PC-9 (cell line): ENCODE measurements at regions not wholly inside any gene's neighbourhood (a gene's known extent, or its start where the extent isn't known, plus 50 kb on each side); places are given as distances from the start of the nearest gene placed in this dataset.
A peak's percentile ranks its signal among the peaks of the same experiment; 100 is the strongest.

ENCODE experiments used
- BruUV-seq: library from RNA; stranded (reverse); fragments of 400-500 nt; replicated peaks from 2 replicates; lab custom pipeline; 2021; lab: Mats Ljungman, UMichigan
- CTCF ChIA-PET: fragments of 300-600 bp; sonication (Branson Sonifier 250); formaldehyde crosslinking; loops from one replicate; lab custom pipeline; 2022; ENCODE audit warnings: antibody characterized with exemption; lab: Charles Lee
- POLR2A ChIA-PET: fragments of 300-600 bp; sonication (Branson Sonifier 250); formaldehyde crosslinking; loops from one replicate; lab custom pipeline; 2022; ENCODE audit warnings: antibody characterized with exemption; ENCODE audit not compliant: unreplicated experiment; lab: Charles Lee
- DNase-seq, 2 experiments: peaks; one replicate each; pipeline versions ENCODE4 v3.0.0 to v3.0.0-alpha.2; 2015 to 2022; ENCODE audit warnings: mixed read lengths in 1 of 2
- H2AFZ ChIP-seq: fragments of 200-600 bp; sonication (generic); 2 replicates; pipeline ENCODE4 v1.8.1; 2017; ENCODE audit warnings: antibody characterized with exemption
- H3F3A ChIP-seq: fragments of 200-600 bp; sonication (generic); 2 replicates; pipeline ENCODE4 v1.8.1; 2017; ENCODE audit warnings: antibody characterized with exemption, mild to moderate bottlenecking, low read depth; ENCODE audit not compliant: insufficient read depth
- H3K27ac ChIP-seq: fragments of 200-600 bp; sonication (generic); 2 replicates; pipeline ENCODE4 v1.6.1; 2016; ENCODE audit warnings: mixed run types
- H3K27me3 ChIP-seq: fragments of 200-600 bp; sonication (generic); 2 replicates; pipeline ENCODE4 v1.6.1; 2016; ENCODE audit warnings: low read depth, mixed run types; ENCODE audit not compliant: insufficient read depth
- H3K36me3 ChIP-seq: fragments of 200-600 bp; sonication (generic); 2 replicates; pipeline ENCODE4 v1.6.1; 2016; ENCODE audit warnings: low read depth, mixed run types
- H3K4me1 ChIP-seq: fragments of 200-600 bp; sonication (generic); replicated peaks from 2 replicates; pipeline ENCODE4 v1.6.1; 2016; ENCODE audit warnings: mixed run types; ENCODE audit not compliant: insufficient read depth
- H3K4me2 ChIP-seq: fragments of 200-600 bp; sonication (generic); 2 replicates; pipeline ENCODE4 v1.6.1; 2017; ENCODE audit warnings: mixed run types
- H3K4me3 ChIP-seq: fragments of 200-600 bp; sonication (generic); 2 replicates; pipeline ENCODE4 v1.6.1; 2016; ENCODE audit warnings: mixed run types
- H3K79me2 ChIP-seq: fragments of 200-600 bp; sonication (generic); 2 replicates; pipeline ENCODE4 v1.6.1; 2017; ENCODE audit warnings: low read depth, mixed run types
- H3K9me2 ChIP-seq: fragments of 200-600 bp; sonication (generic); 2 replicates; pipeline ENCODE4 v1.8.1; 2017; ENCODE audit warnings: mild to moderate bottlenecking; ENCODE audit not compliant: insufficient read depth
- H3K9me3 ChIP-seq: fragments of 200-600 bp; sonication (generic); 2 replicates; pipeline ENCODE4 v1.8.1; 2016; ENCODE audit warnings: low read depth; ENCODE audit not compliant: insufficient read depth
- H4K20me1 ChIP-seq: fragments of 200-600 bp; sonication (generic); 2 replicates; pipeline ENCODE4 v1.8.1; 2017; ENCODE audit not compliant: insufficient read depth
- CTCF ChIP-seq: fragments of 200-600 bp; sonication (generic); conservative IDR thresholded peaks from 2 replicates; pipeline ENCODE4 v1.6.1; 2017; ENCODE audit warnings: mixed run types, antibody characterized with exemption, mild to moderate bottlenecking, moderate library complexity
- EZH2 ChIP-seq: fragments of 200-600 bp; sonication (generic); IDR thresholded peaks from 2 replicates; pipeline ENCODE4 v1.8.0; 2017; ENCODE audit warnings: antibody characterized with exemption, low read depth
- intact Hi-C: fragments of 100-400 bp; cut with micrococcal nuclease; formaldehyde crosslinking; loops from one replicate; pipeline ENCODE4 v1.10.0; 2022; ENCODE audit not compliant: unreplicated experiment

DNA sequence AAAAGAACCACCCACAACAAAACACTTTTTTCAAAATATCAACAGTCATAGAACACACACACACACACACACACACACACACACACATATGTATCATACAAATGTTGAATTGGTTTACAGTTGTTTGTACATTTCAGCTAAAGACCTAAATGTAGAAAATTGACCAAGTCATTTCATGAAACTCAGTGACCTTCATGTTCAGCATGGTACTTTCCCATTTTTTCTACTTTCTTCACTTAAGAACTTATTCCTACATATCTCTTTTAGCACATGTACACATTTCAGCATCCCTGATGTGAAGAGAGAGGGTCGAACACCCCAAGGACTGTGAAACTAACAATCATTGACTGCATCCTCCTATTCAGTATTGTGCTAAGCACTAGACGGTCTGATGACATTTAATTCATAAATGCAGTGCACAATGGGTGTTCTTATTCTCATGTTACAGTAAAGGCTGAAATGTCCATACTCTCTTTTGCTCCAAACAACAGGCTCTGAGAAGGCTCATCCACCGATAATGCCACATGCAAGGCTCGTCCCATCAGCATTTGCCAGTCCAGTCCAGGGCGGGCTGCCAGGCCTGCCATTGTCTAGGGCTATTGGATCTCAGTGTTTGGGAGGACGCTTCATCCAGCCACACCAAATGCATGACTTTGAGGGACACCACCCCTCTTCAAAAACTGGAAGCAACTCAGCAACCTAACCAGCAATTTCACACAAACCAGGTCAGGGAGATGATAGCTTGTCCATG is 150.1 kb upstream of the RUNX1 start:
- H3K4me1 ChIP-seq, result peaks cover 48% of the 10 kb centered on the region
- ChIA-PET CTCF (no interaction called here), POLR2A (interaction anchor here (0.7 kb wide), 1 partner anchor 60 kb away, joined by 3 read pairs; no protein-coding TSS in a partner anchor)
- no peak for DNase-seq
- no peak for TF ChIP-seq EZH2
- no peak for TF ChIP-seq CTCF
- peaks cover 6% of the 10 kb centered on the region; the same call in 1 of the 2 replicates for H3K9me3 ChIP-seq
- 0 out of 2 replicates have a peak, but pooled peaks cover 9% of the 10 kb centered on the region for H3K36me3 ChIP-seq
- peak overlapping the region; percentile 100 for H3K27ac ChIP-seq
- no peaks in the 10 kb centered on the region for H3K27me3 ChIP-seq
- intact Hi-C loops, result loop anchor here (1.0 to 10.0 kb wide), 6 partner anchors 18 to 311 kb away; no protein-coding TSS in a partner anchor
- no peaks in the 10 kb centered on the region for H4K20me1 ChIP-seq
- peaks cover 41% of the 10 kb centered on the region for H3F3A ChIP-seq
- no TSS peak for BruUV-seq
- no peaks in the 10 kb centered on the region for H3K9me2 ChIP-seq
- H3K4me2 ChIP-seq, result peak overlapping the region; percentile 52
- no peaks in the 10 kb centered on the region for H3K79me2 ChIP-seq
- H2AFZ ChIP-seq, result no peak overlapping the region
- H3K4me3 ChIP-seq, result no peak overlapping the region

DNA sequence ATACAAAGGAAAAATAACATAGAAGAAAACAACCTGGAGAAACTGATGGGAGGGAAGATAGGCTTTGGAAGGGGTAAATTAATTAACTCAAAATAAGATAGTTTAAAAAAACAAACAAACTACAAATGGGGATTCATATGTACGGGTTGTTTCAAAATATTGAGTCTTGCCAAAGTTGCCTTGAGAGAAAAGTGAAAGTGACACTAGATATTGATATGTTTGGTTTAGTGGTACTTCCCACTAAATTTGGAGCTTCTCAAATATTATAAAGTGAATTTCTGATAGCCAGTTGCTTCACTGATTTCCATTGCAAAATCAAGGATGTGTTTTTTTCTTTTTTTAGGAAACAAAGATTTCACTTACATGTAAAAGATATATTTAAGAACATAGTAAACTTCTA is 149.5 kb upstream of the RUNX1 start:
- H3K27me3 ChIP-seq, result no peaks in the 10 kb centered on the region
- no peaks in the 10 kb centered on the region for H3K79me2 ChIP-seq
- H3K4me2 ChIP-seq, result peak overlapping the region; percentile 52
- peak overlapping the region; percentile 22; the same call in 1 of the 2 replicates for H3K4me3 ChIP-seq
- peaks cover 6% of the 10 kb centered on the region; the same call in 1 of the 2 replicates for H3K9me3 ChIP-seq
- peaks cover 48% of the 10 kb centered on the region for H3K4me1 ChIP-seq
- no peaks in the 10 kb centered on the region for H4K20me1 ChIP-seq
- no peak for DNase-seq
- no TSS peak for BruUV-seq
- POLR2A ChIA-PET, result no interaction called here
- H3K27ac ChIP-seq, result peak overlapping the region; percentile 100
- H3F3A ChIP-seq, result peaks cover 41% of the 10 kb centered on the region
- no peak overlapping the region for H2AFZ ChIP-seq
- intact Hi-C loops, result loop anchor here (1.0 to 10.0 kb wide), 6 partner anchors 19 to 310 kb away; no protein-coding TSS in a partner anchor
- H3K36me3 ChIP-seq, result 0 out of 2 replicates have a peak, but pooled peaks cover 9% of the 10 kb centered on the region
- no peaks in the 10 kb centered on the region for H3K9me2 ChIP-seq
- CTCF ChIA-PET, result no interaction called here
- TF ChIP-seq CTCF (no peak), EZH2 (no peak)

DNA sequence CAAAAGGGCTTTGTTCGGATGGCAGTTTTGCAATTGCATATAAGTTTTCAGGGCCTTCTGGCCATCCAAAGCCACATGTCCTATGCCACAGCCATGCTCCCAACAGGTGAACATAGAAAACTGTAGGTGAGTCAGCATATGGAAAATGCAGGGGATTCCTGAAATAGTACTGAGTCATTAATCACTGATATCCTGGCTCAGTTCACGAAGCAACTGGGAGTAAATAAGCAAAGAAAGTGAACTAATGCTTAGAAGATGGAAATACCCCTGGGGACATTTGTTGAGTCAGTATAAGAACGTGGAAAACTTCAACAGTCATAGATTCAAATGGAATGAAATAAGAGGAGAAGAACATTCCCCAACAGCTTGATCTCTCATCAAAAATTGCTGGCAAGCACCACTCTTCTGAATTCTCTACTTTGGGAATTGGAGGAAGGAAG is 148.9 kb upstream of the RUNX1 start:
- TF ChIP-seq EZH2, result no peak
- TF ChIP-seq CTCF, result no peak
- peak overlapping the region; percentile 100 for H3K27ac ChIP-seq
- peak; percentile 48 to 97 for DNase-seq
- H3K27me3 ChIP-seq, result no peaks in the 10 kb centered on the region
- H4K20me1 ChIP-seq, result no peaks in the 10 kb centered on the region
- peaks cover 41% of the 10 kb centered on the region for H3F3A ChIP-seq
- no peaks in the 10 kb centered on the region for H3K9me2 ChIP-seq
- 0 out of 2 replicates have a peak, but pooled peaks cover 9% of the 10 kb centered on the region for H3K36me3 ChIP-seq
- H2AFZ ChIP-seq, result no peak overlapping the region
- peaks cover 48% of the 10 kb centered on the region for H3K4me1 ChIP-seq
- H3K9me3 ChIP-seq, result peaks cover 6% of the 10 kb centered on the region; the same call in 1 of the 2 replicates
- no TSS peak for BruUV-seq
- POLR2A ChIA-PET, result no interaction called here
- H3K79me2 ChIP-seq, result no peaks in the 10 kb centered on the region
- CTCF ChIA-PET, result no interaction called here
- peak overlapping the region; percentile 22; the same call in 1 of the 2 replicates for H3K4me3 ChIP-seq
- peak overlapping the region; percentile 52; the same call in 1 of the 2 replicates for H3K4me2 ChIP-seq
- intact Hi-C loops, result loop anchor here (1.0 to 10.0 kb wide), 6 partner anchors 19 to 310 kb away; no protein-coding TSS in a partner anchor
